MM.1S (cell line): ENCODE measurements at regions not wholly inside any gene's neighbourhood (a gene's known extent, or its start where the extent isn't known, plus 50 kb on each side); places are given as distances from the start of the nearest gene placed in this dataset.

ENCODE experiments used
- EZH2phosphoT487 ChIP-seq: fragments of 300-600 bp; sonication (generic); IDR thresholded peaks from 2 replicates; pipeline ENCODE4 v1.6.1; 2018; ENCODE audit warnings: antibody characterized with exemption, low read length
- TF ChIP-seq, protein P1 (sequence below): fragments of 300-600 bp; sonication (generic); IDR thresholded peaks from 2 replicates; pipeline ENCODE4 v1.5.1; 2016; ENCODE audit warnings: antibody characterized with exemption, low read length, mixed read lengths

DNA sequence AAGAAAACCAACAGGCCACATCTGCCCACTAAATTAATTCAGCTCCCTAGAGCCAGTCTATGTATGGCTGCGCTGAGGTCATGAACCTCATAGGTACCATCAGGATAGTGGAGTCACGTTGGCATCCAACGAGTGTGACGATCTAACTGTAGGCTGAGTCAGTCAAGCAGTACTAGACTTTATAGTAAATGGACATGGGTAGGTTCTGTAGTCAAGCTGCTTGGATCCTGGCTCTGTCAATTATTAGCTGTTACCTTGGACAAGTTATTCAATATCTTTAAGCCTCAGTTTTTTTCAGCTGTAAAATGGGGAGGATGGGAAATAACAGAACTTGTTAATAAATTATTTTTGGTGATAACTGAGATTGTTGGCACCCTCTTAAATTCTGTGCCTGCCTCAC is 432.4 kb upstream of the RASGEF1B start:
- TF ChIP-seq, protein P1, sequence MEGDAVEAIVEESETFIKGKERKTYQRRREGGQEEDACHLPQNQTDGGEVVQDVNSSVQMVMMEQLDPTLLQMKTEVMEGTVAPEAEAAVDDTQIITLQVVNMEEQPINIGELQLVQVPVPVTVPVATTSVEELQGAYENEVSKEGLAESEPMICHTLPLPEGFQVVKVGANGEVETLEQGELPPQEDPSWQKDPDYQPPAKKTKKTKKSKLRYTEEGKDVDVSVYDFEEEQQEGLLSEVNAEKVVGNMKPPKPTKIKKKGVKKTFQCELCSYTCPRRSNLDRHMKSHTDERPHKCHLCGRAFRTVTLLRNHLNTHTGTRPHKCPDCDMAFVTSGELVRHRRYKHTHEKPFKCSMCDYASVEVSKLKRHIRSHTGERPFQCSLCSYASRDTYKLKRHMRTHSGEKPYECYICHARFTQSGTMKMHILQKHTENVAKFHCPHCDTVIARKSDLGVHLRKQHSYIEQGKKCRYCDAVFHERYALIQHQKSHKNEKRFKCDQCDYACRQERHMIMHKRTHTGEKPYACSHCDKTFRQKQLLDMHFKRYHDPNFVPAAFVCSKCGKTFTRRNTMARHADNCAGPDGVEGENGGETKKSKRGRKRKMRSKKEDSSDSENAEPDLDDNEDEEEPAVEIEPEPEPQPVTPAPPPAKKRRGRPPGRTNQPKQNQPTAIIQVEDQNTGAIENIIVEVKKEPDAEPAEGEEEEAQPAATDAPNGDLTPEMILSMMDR = no peak
- TF ChIP-seq EZH2phosphoT487 = no peak
